CD14-positive monocyte (primary cell): ENCODE measurements at regions not wholly inside any gene's neighbourhood (a gene's known extent, or its start where the extent isn't known, plus 50 kb on each side); places are given as distances from the start of the nearest gene placed in this dataset.

ENCODE experiments used
- DNase-seq, 3 donors: peaks; one replicate each; pipeline ENCODE4 v3.0.0-alpha.2; 2011 to 2022
- H2AFZ ChIP-seq: 2 replicates; pipeline ENCODE4 v1.6.0; 2012; ENCODE audit warnings: mild to moderate bottlenecking, low read depth, low read length, inconsistent platforms; ENCODE audit not compliant: insufficient read depth, poor library complexity, severe bottlenecking
- H3K27ac ChIP-seq, 2 donors: 1 replicate in 1 of 2; 2 replicates in 1 of 2; pipeline ENCODE4 v1.5.1; 2012 to 2013; ENCODE audit warnings: low read length in 2 of 2, control low read depth in 1 of 2, inconsistent platforms in 1 of 2, low read depth in 1 of 2, mild to moderate bottlenecking in 1 of 2
- H3K27me3 ChIP-seq, 2 donors: one replicate each; pipeline versions ENCODE4 v1.6.0 to v1.6.1; 2011 to 2013; ENCODE audit warnings: low read length in 2 of 2; ENCODE audit not compliant: control insufficient read depth in 2 of 2, insufficient read depth in 2 of 2
- H3K36me3 ChIP-seq, 2 donors: replicated peaks in 1 of 2; 1 replicate in 1 of 2; 2 replicates in 1 of 2; pipeline versions ENCODE4 v1.5.1 to v1.6.1; 2012 to 2013; ENCODE audit warnings: low read length in 2 of 2, control low read depth in 1 of 2, inconsistent platforms in 1 of 2, mild to moderate bottlenecking in 1 of 2; ENCODE audit not compliant: insufficient read depth in 2 of 2, control insufficient read depth in 1 of 2
- H3K4me1 ChIP-seq, 2 donors: 1 replicate in 1 of 2; 2 replicates in 1 of 2; pipeline versions ENCODE4 v1.5.1 to v1.6.1; 2012 to 2013; ENCODE audit warnings: low read length in 2 of 2, control low read depth in 1 of 2, inconsistent platforms in 1 of 2, mild to moderate bottlenecking in 1 of 2, moderate library complexity in 1 of 2; ENCODE audit not compliant: insufficient read depth in 2 of 2, control insufficient read depth in 1 of 2
- H3K4me2 ChIP-seq: replicated peaks from 2 replicates; pipeline ENCODE3; 2012; ENCODE audit warnings: low read length, moderate library complexity, mild to moderate bottlenecking; ENCODE audit not compliant: poor library complexity, severe bottlenecking; ENCODE audit errors: extremely low read depth
- H3K4me3 ChIP-seq, 3 experiments: fragments of 200-600 bp in 1 of 3; sonication (generic) in 1 of 3; replicated peaks in 1 of 3; 1 replicate in 2 of 3; 2 replicates in 1 of 3; pipeline ENCODE4 v1.5.1; 2011 to 2013; ENCODE audit warnings: low read length in 3 of 3, mild to moderate bottlenecking in 3 of 3, control low read depth in 2 of 3, low read depth in 2 of 3, inconsistent platforms in 1 of 3, moderate library complexity in 1 of 3
- H3K79me2 ChIP-seq: 2 replicates; pipeline ENCODE4 v1.6.0; 2012; ENCODE audit warnings: mild to moderate bottlenecking, control low read depth, inconsistent platforms, low read length, moderate library complexity; ENCODE audit not compliant: insufficient read depth
- H3K9ac ChIP-seq: 2 replicates; pipeline ENCODE4 v1.6.0; 2017; ENCODE audit warnings: low read length, mild to moderate bottlenecking; ENCODE audit not compliant: insufficient read depth, poor library complexity, severe bottlenecking
- H3K9me3 ChIP-seq, 2 donors: replicated peaks in 1 of 2; 1 replicate in 1 of 2; 2 replicates in 1 of 2; pipeline versions ENCODE4 v1.5.1 to v1.6.1; 2012 to 2013; ENCODE audit warnings: low read length in 2 of 2, control low read depth in 1 of 2; ENCODE audit not compliant: control insufficient read depth in 1 of 2, insufficient read depth in 1 of 2
- H4K20me1 ChIP-seq: 2 replicates; pipeline ENCODE4 v1.6.0; 2012; ENCODE audit warnings: mild to moderate bottlenecking, low read length, control low read depth, moderate library complexity; ENCODE audit not compliant: insufficient read depth
- H3K27ac Mint-ChIP-seq, 7 donors: one replicate each; pipeline ENCODE4 v1.8.0; 2020; ENCODE audit warnings: mild to moderate bottlenecking in 7 of 7, mixed read lengths in 7 of 7, moderate library complexity in 6 of 7, inconsistent platforms in 2 of 7
- H3K27me3 Mint-ChIP-seq, 3 donors: one replicate each; pipeline ENCODE4 v1.8.0; 2021 to 2022; ENCODE audit warnings: low read depth in 3 of 3, mild to moderate bottlenecking in 3 of 3, mixed read lengths in 3 of 3, moderate library complexity in 3 of 3, inconsistent platforms in 1 of 3
- H3K36me3 Mint-ChIP-seq, 2 donors: one replicate each; pipeline ENCODE4 v1.8.0; 2020; ENCODE audit warnings: mixed read lengths in 2 of 2, inconsistent platforms in 1 of 2, mild to moderate bottlenecking in 1 of 2
- H3K4me1 Mint-ChIP-seq: one replicate; pipeline ENCODE4 v1.8.0; 2020; ENCODE audit warnings: mild to moderate bottlenecking, mixed read lengths
- H3K4me3 Mint-ChIP-seq, 2 donors: one replicate each; pipeline ENCODE4 v1.8.0; 2020; ENCODE audit warnings: mild to moderate bottlenecking in 2 of 2, mixed read lengths in 2 of 2, moderate library complexity in 1 of 2
- H3K9me3 Mint-ChIP-seq, 7 donors: one replicate each; pipeline ENCODE4 v1.8.0; 2020 to 2022; ENCODE audit warnings: mixed read lengths in 7 of 7, mild to moderate bottlenecking in 6 of 7, moderate library complexity in 6 of 7, inconsistent platforms in 2 of 7
- WGBS: methylation state at CpG from one replicate; pipeline ENCODE4 v1.1.5; 2013; ENCODE audit warnings: missing lambda C conversion rate; ENCODE audit not compliant: insufficient coverage; 5-methylcytosine and 5-hydroxymethylcytosine counted together
- intact Hi-C, 2 donors: fragments of 100-400 bp; cut with micrococcal nuclease; formaldehyde crosslinking; loops; one replicate each; pipeline versions ENCODE4 v1.15.0 to v1.15.1; 2023
- TF ChIP-seq, protein P1 (sequence below): fragments of 200-600 bp; IDR thresholded peaks from one replicate; pipeline ENCODE4 v1.8.0; 2022; ENCODE audit warnings: antibody characterized with exemption, mild to moderate bottlenecking

DNA sequence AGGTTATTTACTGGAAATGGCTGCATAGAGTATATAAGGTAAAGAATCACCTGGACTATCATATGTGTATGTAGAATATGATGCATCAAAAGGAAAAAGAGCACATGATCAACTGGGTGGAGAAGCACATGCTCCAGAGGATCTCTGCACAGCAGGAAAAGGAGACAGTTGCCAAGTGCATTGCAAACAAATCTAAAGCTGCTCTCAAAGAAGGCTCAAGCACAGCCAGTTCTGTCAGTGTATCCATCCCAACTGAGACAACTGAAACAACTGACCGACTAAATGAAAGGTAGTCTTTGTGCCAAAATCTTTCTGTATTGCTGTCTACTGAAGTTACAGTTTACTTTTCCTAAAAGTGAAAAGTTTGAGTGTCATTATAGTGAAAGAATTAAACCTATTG, 83.2 kb upstream of the SGCE start:
- H3K27ac ChIP-seq = no peak overlapping the region
- no peak overlapping the region for H3K4me3 Mint-ChIP-seq
- no CpG with 5 or more reads among the region's 1 CpG for WGBS
- H2AFZ ChIP-seq = no peak overlapping the region
- H3K9me3 ChIP-seq = no peaks in the 10 kb centered on the region
- no peak overlapping the region for H3K9ac ChIP-seq
- TF ChIP-seq, protein P1, sequence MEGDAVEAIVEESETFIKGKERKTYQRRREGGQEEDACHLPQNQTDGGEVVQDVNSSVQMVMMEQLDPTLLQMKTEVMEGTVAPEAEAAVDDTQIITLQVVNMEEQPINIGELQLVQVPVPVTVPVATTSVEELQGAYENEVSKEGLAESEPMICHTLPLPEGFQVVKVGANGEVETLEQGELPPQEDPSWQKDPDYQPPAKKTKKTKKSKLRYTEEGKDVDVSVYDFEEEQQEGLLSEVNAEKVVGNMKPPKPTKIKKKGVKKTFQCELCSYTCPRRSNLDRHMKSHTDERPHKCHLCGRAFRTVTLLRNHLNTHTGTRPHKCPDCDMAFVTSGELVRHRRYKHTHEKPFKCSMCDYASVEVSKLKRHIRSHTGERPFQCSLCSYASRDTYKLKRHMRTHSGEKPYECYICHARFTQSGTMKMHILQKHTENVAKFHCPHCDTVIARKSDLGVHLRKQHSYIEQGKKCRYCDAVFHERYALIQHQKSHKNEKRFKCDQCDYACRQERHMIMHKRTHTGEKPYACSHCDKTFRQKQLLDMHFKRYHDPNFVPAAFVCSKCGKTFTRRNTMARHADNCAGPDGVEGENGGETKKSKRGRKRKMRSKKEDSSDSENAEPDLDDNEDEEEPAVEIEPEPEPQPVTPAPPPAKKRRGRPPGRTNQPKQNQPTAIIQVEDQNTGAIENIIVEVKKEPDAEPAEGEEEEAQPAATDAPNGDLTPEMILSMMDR = no peak
- peaks cover 0 to 3% (median 0%) of the 10 kb centered on the region in 7 donors for H3K9me3 Mint-ChIP-seq
- no peaks in the 10 kb centered on the region for H3K4me1 Mint-ChIP-seq
- no peak for DNase-seq
- H4K20me1 ChIP-seq = no peaks in the 10 kb centered on the region
- H3K4me1 ChIP-seq = no peaks in the 10 kb centered on the region
- no peaks in the 10 kb centered on the region for H3K36me3 ChIP-seq
- H3K79me2 ChIP-seq = no peaks in the 10 kb centered on the region
- intact Hi-C loops = no loop called here
- H3K4me3 ChIP-seq = no peak overlapping the region
- H3K27me3 ChIP-seq = no peaks in the 10 kb centered on the region
- no peaks in the 10 kb centered on the region for H3K36me3 Mint-ChIP-seq
- no peaks in the 10 kb centered on the region for H3K27me3 Mint-ChIP-seq
- H3K4me2 ChIP-seq = no peak overlapping the region
- no peak overlapping the region for H3K27ac Mint-ChIP-seq

DNA sequence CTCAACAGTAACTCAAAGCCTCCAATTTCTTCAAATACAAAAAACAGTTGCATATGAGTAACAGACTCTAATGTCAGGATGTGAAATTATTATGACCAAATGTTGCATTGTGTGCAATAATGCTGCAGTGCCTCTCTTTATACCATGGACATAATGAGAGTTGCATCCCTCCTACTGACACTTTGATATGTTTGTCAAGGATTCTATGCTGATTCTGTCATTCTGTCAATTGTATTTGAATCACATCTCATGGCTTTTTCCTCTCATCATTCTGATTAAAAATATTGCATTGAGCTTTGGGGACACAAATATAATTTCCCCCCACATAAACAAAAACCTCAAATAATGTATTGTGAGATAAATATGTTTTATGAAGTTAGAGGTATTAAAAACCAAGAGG, 84.6 kb upstream of the SGCE start:
- intact Hi-C loops = no loop called here
- no peak overlapping the region for H3K27ac ChIP-seq
- H3K9ac ChIP-seq = no peak overlapping the region
- no peaks in the 10 kb centered on the region for H3K9me3 ChIP-seq
- H3K4me3 Mint-ChIP-seq = no peak overlapping the region
- TF ChIP-seq, protein P1 = no peak
- H4K20me1 ChIP-seq = no peaks in the 10 kb centered on the region
- H3K9me3 Mint-ChIP-seq = peaks cover 0 to 4% (median 1%) of the 10 kb centered on the region in 7 donors
- no peaks in the 10 kb centered on the region for H3K27me3 Mint-ChIP-seq
- H2AFZ ChIP-seq = no peak overlapping the region
- no peak overlapping the region for H3K27ac Mint-ChIP-seq
- H3K4me2 ChIP-seq = no peak overlapping the region
- H3K79me2 ChIP-seq = no peaks in the 10 kb centered on the region
- H3K36me3 Mint-ChIP-seq = no peaks in the 10 kb centered on the region
- no peaks in the 10 kb centered on the region for H3K4me1 Mint-ChIP-seq
- no peaks in the 10 kb centered on the region for H3K27me3 ChIP-seq
- no peak for DNase-seq
- H3K4me3 ChIP-seq = no peak overlapping the region
- no peaks in the 10 kb centered on the region for H3K36me3 ChIP-seq
- H3K4me1 ChIP-seq = no peaks in the 10 kb centered on the region
